Gastroesophageal sphincter (tissue), 4 donors: ENCODE measurements at regions not wholly inside any gene's neighbourhood (a gene's known extent, or its start where the extent isn't known, plus 50 kb on each side); places are given as distances from the start of the nearest gene placed in this dataset.
"Not testable (repeated sequence)": the region's sequence is repeated elsewhere in the genome, so short reads cannot be mapped to it uniquely, and the experiment has no call there.

Source experiments
- ATAC-seq: fragments of 150-250 bp; one replicate; pipeline ENCODE4 v1.9.1; 2016; ENCODE audit warnings: mild to moderate bottlenecking, moderate library complexity
- H3K27ac ChIP-seq, 4 donors: fragments of 200-600 bp; sonication (generic) in 3 of 4; 1 replicate in 3 of 4; 2 replicates in 1 of 4; pipeline ENCODE4 v1.5.1; 2016 to 2019
- H3K27me3 ChIP-seq: fragments of 200-600 bp; sonication (generic); one replicate; pipeline ENCODE4 v1.5.1; 2019
- H3K36me3 ChIP-seq, 2 donors: fragments of 200-600 bp; sonication (generic); one replicate each; pipeline ENCODE4 v1.5.1; 2019; ENCODE audit warnings: control low read depth in 1 of 2
- H3K4me1 ChIP-seq, 3 donors: fragments of 200-600 bp; sonication (generic); 1 replicate in 2 of 3; 2 replicates in 1 of 3; pipeline ENCODE4 v1.5.1; 2016 to 2019; ENCODE audit warnings: control low read depth in 2 of 3
- H3K4me3 ChIP-seq, 2 donors: fragments of 200-600 bp; sonication (generic); one replicate each; pipeline ENCODE4 v1.5.1; 2019; ENCODE audit warnings: mild to moderate bottlenecking in 1 of 2, moderate library complexity in 1 of 2
- H3K9me3 ChIP-seq, 3 donors: fragments of 200-600 bp; sonication (generic); one replicate each; pipeline ENCODE4 v1.5.1; 2017 to 2019; ENCODE audit warnings: control low read depth in 2 of 3
- CTCF ChIP-seq, 4 experiments: fragments of 200-600 bp in 2 of 4; fragments of 450-650 bp in 2 of 4; sonication (generic) in 1 of 4; IDR thresholded peaks; one replicate each; pipeline ENCODE4 v1.5.1; 2017 to 2019; ENCODE audit warnings: antibody characterized with exemption in 4 of 4, mild to moderate bottlenecking in 2 of 4, moderate library complexity in 2 of 4
- EP300 ChIP-seq: sonication (generic); formaldehyde crosslinking; IDR thresholded peaks from one replicate; pipeline ENCODE4 v1.6.1; 2017; ENCODE audit warnings: antibody characterized with exemption, mild to moderate bottlenecking
- POLR2A ChIP-seq, 2 donors: fragments of 450-650 bp; IDR thresholded peaks; one replicate each; pipeline ENCODE4 v1.6.1; 2017; ENCODE audit warnings: antibody characterized with exemption in 2 of 2, mild to moderate bottlenecking in 2 of 2, moderate library complexity in 1 of 2
- POLR2AphosphoS5 ChIP-seq: sonication (generic); formaldehyde crosslinking; IDR thresholded peaks from one replicate; pipeline ENCODE4 v1.6.1; 2017; ENCODE audit warnings: antibody characterized with exemption
- WGBS, 2 donors: methylation state at CpG; one replicate each; pipeline ENCODE4 v1.1.5; 2018; ENCODE audit warnings: low coverage in 1 of 2; 5-methylcytosine and 5-hydroxymethylcytosine counted together

GRCh38 chr14:105629886-105630215, 103.5 kb downstream of the TMEM121 start:
- TF ChIP-seq EP300 (no peak), POLR2A (IDR thresholded peaks at IDR 0.05) (no peak), CTCF (IDR thresholded peaks at IDR 0.05) (no peak), POLR2AphosphoS5 (no peak)
- WGBS, 2 donors, result no CpG with 5 or more reads among the region's 5 CpGs
- Histone ChIP-seq H3K27me3 (peaks cover 5% of the 10 kb centered on the region), H3K36me3 (no peaks in the 10 kb centered on the region), H3K4me1 (peaks cover 0 to 8% (median 0%) of the 10 kb centered on the region in 3 donors), H3K9me3 (peaks cover 0 to 23% (median 0%) of the 10 kb centered on the region in 3 donors), H3K4me3 (no peak overlapping the region), H3K27ac (no peak overlapping the region)
- no peak for ATAC-seq

- H3K27me3 ChIP-seq, ATAC-seq, H3K27ac ChIP-seq, H3K36me3 ChIP-seq, H3K4me3 ChIP-seq, H3K4me1 ChIP-seq: not testable (repeated sequence)
- WGBS, 2 donors, result 92 to 100% methylated on average over 2 to 5 of the region's 8 CpGs
- peaks cover 0 to 23% (median 0%) of the 10 kb centered on the region in 3 donors for H3K9me3 ChIP-seq
These were observed 104.0 kb downstream of the TMEM121 start for GRCh38 chr14:105630293-105630934.

- H3K9me3 ChIP-seq, result peaks cover 0 to 23% (median 0%) of the 10 kb centered on the region in 3 donors
- not testable (repeated sequence) for H3K4me1 ChIP-seq, H3K36me3 ChIP-seq, ATAC-seq, H3K27me3 ChIP-seq, H3K4me3 ChIP-seq, H3K27ac ChIP-seq
- 65 to 89% methylated on average over 4 to 11 of the region's 24 CpGs for WGBS, 2 donors
These were observed 104.8 kb downstream of the TMEM121 start for GRCh38 chr14:105630935-105631779.

GRCh38 chr14:105632010-105632409, 105.6 kb downstream of the TMEM121 start:
- Histone ChIP-seq H3K36me3 (no peaks in the 10 kb centered on the region), H3K27me3 (peaks cover 5% of the 10 kb centered on the region), H3K9me3 (peaks cover 0 to 23% (median 0%) of the 10 kb centered on the region in 3 donors), H3K27ac (no peak overlapping the region), H3K4me1 (peaks cover 0 to 8% (median 0%) of the 10 kb centered on the region in 3 donors), H3K4me3 (no peak overlapping the region)
- WGBS, 2 donors, result 58% methylated on average over 2 of the region's 3 CpGs; no CpG with 5 or more reads in 1 of the 2 donors
- TF ChIP-seq CTCF (IDR thresholded peaks at IDR 0.05) (no peak), POLR2A (IDR thresholded peaks at IDR 0.05) (no peak), POLR2AphosphoS5 (no peak), EP300 (no peak)
- ATAC-seq, result no peak

- WGBS, 2 donors, result 47 to 78% methylated on average over 3 to 6 of the region's 7 CpGs
- ATAC-seq, H3K4me3 ChIP-seq, H3K36me3 ChIP-seq, H3K27ac ChIP-seq, H3K4me1 ChIP-seq, H3K27me3 ChIP-seq: not testable (repeated sequence)
- peaks cover 0 to 23% (median 0%) of the 10 kb centered on the region in 3 donors for H3K9me3 ChIP-seq
These were observed 107.2 kb downstream of the TMEM121 start for GRCh38 chr14:105633596-105633995.

- no peak overlapping the region for H3K27ac ChIP-seq
- no peak for TF ChIP-seq POLR2AphosphoS5
- no peak for TF ChIP-seq POLR2A (IDR thresholded peaks at IDR 0.05)
- no peak for TF ChIP-seq CTCF (IDR thresholded peaks at IDR 0.05)
- TF ChIP-seq EP300, result no peak
- H3K27me3 ChIP-seq, result no peaks in the 10 kb centered on the region
- ATAC-seq, result no peak
- peaks cover 0 to 22% (median 0%) of the 10 kb centered on the region in 3 donors for H3K9me3 ChIP-seq
- no peak overlapping the region for H3K4me3 ChIP-seq
- no peaks in the 10 kb centered on the region for H3K36me3 ChIP-seq
- WGBS, 2 donors, result no CpG with 5 or more reads among the region's 22 CpGs
- H3K4me1 ChIP-seq, result peaks cover 0 to 8% (median 0%) of the 10 kb centered on the region in 3 donors
These were observed 109.2 kb downstream of the TMEM121 start for GRCh38 chr14:105635560-105635959.

- not testable (repeated sequence) for H3K36me3 ChIP-seq, H3K27ac ChIP-seq, H3K4me3 ChIP-seq, H3K27me3 ChIP-seq, ATAC-seq
- WGBS, 2 donors, result no CpG with 5 or more reads among the region's 7 CpGs
- H3K4me1 ChIP-seq, result peaks cover 0 to 13% (median 0%) of the 10 kb centered on the region in 3 donors
- H3K9me3 ChIP-seq, result peaks cover 0 to 17% (median 0%) of the 10 kb centered on the region in 3 donors
These were observed 109.6 kb downstream of the TMEM121 start for GRCh38 chr14:105636021-105636420.
